Activated naive CD8-positive, alpha-beta T cell treated with anti-CD3 and anti-CD28 coated beads, Interleukin-2, amount 10 ng/mL, durations not matched to agents 7 days and 5 days (primary cell): ENCODE measurements at regions not wholly inside any gene's neighbourhood (a gene's known extent, or its start where the extent isn't known, plus 50 kb on each side); places are given as distances from the start of the nearest gene placed in this dataset.
"Not testable (repeated sequence)": the region's sequence is repeated elsewhere in the genome, so short reads cannot be mapped to it uniquely, and the experiment has no call there.

ENCODE experiments used
- ATAC-seq: fragments of 150-1000 bp; cut with Tn5 transposase; one replicate; pipeline ENCODE4 v1.10.0; 2021; ENCODE audit warnings: low read depth, moderate library complexity
- POLR2A ChIA-PET: fragments of 350-600 bp; sonication (Branson Sonifier 250); formaldehyde crosslinking; loops from one replicate; lab custom pipeline; 2021; ENCODE audit warnings: antibody characterized with exemption; lab: Charles Lee
- DNase-seq: peaks from one replicate; pipeline ENCODE4 v3.0.0; 2021
- H3K27ac Mint-ChIP-seq: one replicate; pipeline ENCODE4 v1.8.0; 2022; ENCODE audit warnings: mild to moderate bottlenecking, mixed read lengths
- H3K27me3 Mint-ChIP-seq: one replicate; pipeline ENCODE4 v1.8.0; 2022; ENCODE audit warnings: mild to moderate bottlenecking, moderate library complexity, mixed read lengths
- H3K36me3 Mint-ChIP-seq: one replicate; pipeline ENCODE4 v1.8.0; 2021; ENCODE audit warnings: mild to moderate bottlenecking, mixed read lengths
- H3K4me1 Mint-ChIP-seq: one replicate; pipeline ENCODE4 v1.8.0; 2021; ENCODE audit warnings: mixed read lengths
- H3K4me3 Mint-ChIP-seq: one replicate; pipeline ENCODE4 v1.8.0; 2022; ENCODE audit warnings: mild to moderate bottlenecking, moderate library complexity, mixed read lengths
- H3K9me3 Mint-ChIP-seq: one replicate; pipeline ENCODE4 v1.8.0; 2021; ENCODE audit warnings: mixed read lengths

DNA sequence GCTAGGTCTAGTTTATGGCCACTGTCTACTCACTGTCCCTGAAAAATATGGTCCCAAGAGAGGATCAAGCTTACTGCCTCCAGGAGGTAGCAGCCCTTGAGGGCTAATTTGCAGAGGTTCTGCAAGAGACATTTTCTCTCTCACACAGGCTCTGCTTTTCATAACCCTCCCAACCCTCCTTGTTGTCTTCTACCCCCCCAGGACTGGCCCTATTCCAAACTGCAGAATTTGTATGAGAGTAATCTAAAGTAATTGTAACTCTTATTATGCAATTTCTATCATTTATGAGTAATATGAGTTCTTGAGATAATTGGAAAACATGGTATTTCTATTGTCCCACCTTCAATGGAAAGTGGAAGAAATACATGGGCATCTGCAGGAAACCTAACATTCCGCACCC lies 70.4 kb upstream of the CD55 start:
- POLR2A ChIA-PET, result interaction anchor here (0.9 kb wide), 1 partner anchor 71 kb away, joined by 3 read pairs; the partner anchor contains the start of gene CD55
- no peak for ATAC-seq
- Mint-ChIP-seq H3K4me1 (peaks cover 2% of the 10 kb centered on the region), H3K9me3 (peaks cover 16% of the 10 kb centered on the region), H3K4me3 (no peak overlapping the region), H3K36me3 (peaks cover 8% of the 10 kb centered on the region), H3K27ac (no peak overlapping the region), H3K27me3 (no peaks in the 10 kb centered on the region)
- no peak for DNase-seq

GRCh38 chr1:207256869-207257268 lies 64.6 kb upstream of the CD55 start:
- Mint-ChIP-seq H3K36me3 (peaks cover 9% of the 10 kb centered on the region), H3K9me3 (peaks cover 24% of the 10 kb centered on the region), H3K27me3 (no peaks in the 10 kb centered on the region), H3K4me1 (no peaks in the 10 kb centered on the region), H3K4me3 (no peak overlapping the region), H3K27ac (no peak overlapping the region)
- POLR2A ChIA-PET, result no interaction called here
- ATAC-seq, result no peak
- no peak for DNase-seq

- H3K36me3 Mint-ChIP-seq, result peaks cover 9% of the 10 kb centered on the region
- DNase-seq, result no peak
- H3K9me3 Mint-ChIP-seq, result peaks cover 19% of the 10 kb centered on the region
- peaks cover 2% of the 10 kb centered on the region for H3K4me1 Mint-ChIP-seq
- POLR2A ChIA-PET, result no interaction called here
- no peak for ATAC-seq
- H3K27me3 Mint-ChIP-seq, result no peaks in the 10 kb centered on the region
- H3K27ac Mint-ChIP-seq, result no peak overlapping the region
- H3K4me3 Mint-ChIP-seq, result no peak overlapping the region
Observed at GRCh38 chr1:207259391-207259790, 62.1 kb upstream of the CD55 start.

DNA sequence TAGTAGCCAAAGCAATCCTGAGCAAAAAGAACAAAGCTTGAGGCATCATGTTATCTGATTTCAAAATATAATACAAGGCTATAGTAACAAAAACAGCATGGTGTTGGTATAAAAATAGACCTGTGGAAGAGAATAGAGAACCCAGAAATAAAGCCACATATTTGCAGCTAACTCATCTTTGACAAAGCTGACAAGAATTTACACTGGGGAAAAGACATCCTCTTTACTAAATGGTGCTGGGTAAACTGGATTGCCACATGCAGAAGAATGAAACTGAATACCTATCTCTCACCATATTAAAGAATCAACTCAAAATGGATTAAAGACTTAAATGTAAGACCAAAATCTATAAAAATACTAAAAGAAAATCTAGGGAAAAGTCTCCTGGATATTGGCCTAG lies 59.5 kb upstream of the CD55 start:
- no peak overlapping the region for H3K27ac Mint-ChIP-seq
- ATAC-seq, result no peak
- H3K4me3 Mint-ChIP-seq, result no peak overlapping the region
- peaks cover 2% of the 10 kb centered on the region for H3K36me3 Mint-ChIP-seq
- no peak for DNase-seq
- no peaks in the 10 kb centered on the region for H3K27me3 Mint-ChIP-seq
- peaks cover 10% of the 10 kb centered on the region for H3K9me3 Mint-ChIP-seq
- POLR2A ChIA-PET, result interaction anchor here (0.8 kb wide), 1 partner anchor 17 kb away, joined by 4 read pairs; no protein-coding TSS in a partner anchor
- H3K4me1 Mint-ChIP-seq, result peaks cover 2% of the 10 kb centered on the region

GRCh38 chr1:207262891-207263290 lies 58.6 kb upstream of the CD55 start:
- peaks cover 11% of the 10 kb centered on the region for H3K9me3 Mint-ChIP-seq
- POLR2A ChIA-PET, result interaction anchor here (0.8 kb wide), 1 partner anchor 16 kb away, joined by 4 read pairs; no protein-coding TSS in a partner anchor
- H3K36me3 Mint-ChIP-seq, H3K27me3 Mint-ChIP-seq, H3K4me1 Mint-ChIP-seq, ATAC-seq, DNase-seq, H3K4me3 Mint-ChIP-seq, H3K27ac Mint-ChIP-seq: not testable (repeated sequence)

DNA sequence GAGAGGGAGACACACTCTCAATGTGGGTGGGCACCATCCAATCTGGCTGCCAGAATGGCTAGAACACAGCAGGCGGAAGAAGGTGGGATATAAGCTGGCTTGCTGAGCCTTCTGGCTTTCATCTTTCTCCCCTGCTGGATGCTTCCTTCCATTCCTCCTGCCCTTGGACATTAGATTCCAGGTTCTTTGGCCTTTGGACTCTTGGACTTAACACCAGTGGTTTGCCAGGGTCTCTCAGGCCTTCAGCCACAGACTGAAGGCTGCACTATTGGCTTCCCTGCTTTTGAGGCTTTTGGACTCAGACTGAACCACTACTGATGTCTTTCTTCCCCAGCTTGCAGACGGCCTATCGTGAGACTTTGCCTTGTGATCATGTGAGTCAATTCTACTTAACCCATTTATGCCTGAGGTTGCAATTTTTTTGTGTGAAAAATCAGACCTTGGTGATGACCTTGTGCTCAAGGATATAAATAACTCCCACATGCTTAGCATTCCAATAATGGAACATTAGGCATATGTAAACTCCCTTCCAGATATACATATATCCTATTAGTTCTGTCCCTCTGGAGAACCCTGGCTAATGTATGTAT lies 56.7 kb upstream of the CD55 start:
- DNase-seq (no peak), ATAC-seq (no peak)
- POLR2A ChIA-PET, result no interaction called here

DNA sequence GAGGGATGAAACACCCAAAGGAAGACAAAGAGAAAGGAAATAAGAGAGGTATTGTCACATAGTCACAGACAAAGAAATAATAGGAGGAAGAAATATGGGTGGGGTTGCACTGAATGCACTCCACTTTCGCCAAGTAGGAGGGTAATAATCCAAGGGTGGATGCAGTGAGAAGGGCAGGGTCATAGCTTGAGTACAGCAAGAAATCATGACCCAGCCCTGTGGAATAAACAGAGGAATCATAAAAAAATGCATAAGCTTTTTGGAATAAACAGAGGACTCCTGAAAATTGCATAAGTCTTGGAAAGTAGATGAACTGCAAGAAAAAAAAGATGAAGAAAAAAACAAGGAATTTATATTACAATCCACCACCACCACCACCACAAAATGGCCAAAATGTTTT lies 53.1 kb upstream of the CD55 start:
- ATAC-seq, result no peak
- Mint-ChIP-seq H3K4me3 (no peak overlapping the region), H3K9me3 (peaks cover 10% of the 10 kb centered on the region), H3K36me3 (peaks cover 6% of the 10 kb centered on the region), H3K4me1 (no peaks in the 10 kb centered on the region), H3K27me3 (no peaks in the 10 kb centered on the region), H3K27ac (no peak overlapping the region)
- DNase-seq, result no peak
- POLR2A ChIA-PET, result no interaction called here

More for the DNA sequence above, 56.7 kb upstream of the CD55 start:
- Mint-ChIP-seq H3K9me3 (peaks cover 8% of the 10 kb centered on the region), H3K4me1 (peaks cover 2% of the 10 kb centered on the region), H3K4me3 (no peak overlapping the region), H3K27ac (no peak overlapping the region), H3K36me3 (peaks cover 2% of the 10 kb centered on the region), H3K27me3 (no peaks in the 10 kb centered on the region)

- no peak overlapping the region for H3K27ac Mint-ChIP-seq
- H3K4me1 Mint-ChIP-seq, result no peaks in the 10 kb centered on the region
- peaks cover 10% of the 10 kb centered on the region for H3K9me3 Mint-ChIP-seq
- no peak for DNase-seq
- H3K27me3 Mint-ChIP-seq, result no peaks in the 10 kb centered on the region
- no peak overlapping the region for H3K4me3 Mint-ChIP-seq
- H3K36me3 Mint-ChIP-seq, result peaks cover 7% of the 10 kb centered on the region
- no peak for ATAC-seq
- POLR2A ChIA-PET, result no interaction called here
Observed at GRCh38 chr1:207268753-207269511, 52.5 kb upstream of the CD55 start.
